ENCODE measurements at regions not wholly inside any gene's neighbourhood (a gene's known extent, or its start where the extent isn't known, plus 50 kb on each side); places are given as distances from the start of the nearest gene placed in this dataset.

GRCh38 chr16:27679899-27680298 lies 130.0 kb downstream of the KATNIP start:
- TF ChIP-seq POLR2AphosphoS5 (IDR thresholded peaks at IDR 0.05; ENCODE audit: low read depth, low read length): no peak
- TF ChIP-seq EP300 (IDR thresholded peaks at IDR 0.05; ENCODE audit: borderline replicate concordance in 1 of 2, low read depth in 1 of 2, low read length in 1 of 2): no peak
- TF ChIP-seq MXI1 (IDR thresholded peaks at IDR 0.05; ENCODE audit: low read depth, low read length): no peak
- TF ChIP-seq, protein P1, sequence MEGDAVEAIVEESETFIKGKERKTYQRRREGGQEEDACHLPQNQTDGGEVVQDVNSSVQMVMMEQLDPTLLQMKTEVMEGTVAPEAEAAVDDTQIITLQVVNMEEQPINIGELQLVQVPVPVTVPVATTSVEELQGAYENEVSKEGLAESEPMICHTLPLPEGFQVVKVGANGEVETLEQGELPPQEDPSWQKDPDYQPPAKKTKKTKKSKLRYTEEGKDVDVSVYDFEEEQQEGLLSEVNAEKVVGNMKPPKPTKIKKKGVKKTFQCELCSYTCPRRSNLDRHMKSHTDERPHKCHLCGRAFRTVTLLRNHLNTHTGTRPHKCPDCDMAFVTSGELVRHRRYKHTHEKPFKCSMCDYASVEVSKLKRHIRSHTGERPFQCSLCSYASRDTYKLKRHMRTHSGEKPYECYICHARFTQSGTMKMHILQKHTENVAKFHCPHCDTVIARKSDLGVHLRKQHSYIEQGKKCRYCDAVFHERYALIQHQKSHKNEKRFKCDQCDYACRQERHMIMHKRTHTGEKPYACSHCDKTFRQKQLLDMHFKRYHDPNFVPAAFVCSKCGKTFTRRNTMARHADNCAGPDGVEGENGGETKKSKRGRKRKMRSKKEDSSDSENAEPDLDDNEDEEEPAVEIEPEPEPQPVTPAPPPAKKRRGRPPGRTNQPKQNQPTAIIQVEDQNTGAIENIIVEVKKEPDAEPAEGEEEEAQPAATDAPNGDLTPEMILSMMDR (IDR thresholded peaks at IDR 0.05): no peak
- no peak for TF ChIP-seq FOXM1 (IDR thresholded peaks at IDR 0.05; ENCODE audit: low read depth)
- TF ChIP-seq MAX (IDR thresholded peaks at IDR 0.05; ENCODE audit: low read depth): no peak
- no peak for TF ChIP-seq USF1 (IDR thresholded peaks at IDR 0.05; ENCODE audit: borderline replicate concordance, low read depth)

Data from SK-N-SH (cell line).